Peyer's patch (tissue), 4 donors: ENCODE measurements at regions not wholly inside any gene's neighbourhood (a gene's known extent, or its start where the extent isn't known, plus 50 kb on each side); places are given as distances from the start of the nearest gene placed in this dataset.
"Not testable (repeated sequence)": the region's sequence is repeated elsewhere in the genome, so short reads cannot be mapped to it uniquely, and the experiment has no call there.

Experiments used
- DNase-seq, 3 donors: peaks; one replicate each; pipeline ENCODE4 v3.0.0-alpha.2; 2017 to 2019
- H3K27ac ChIP-seq, 4 donors: fragments of 200-600 bp; sonication (generic); one replicate each; pipeline ENCODE4 v1.5.1; 2016 to 2019
- H3K27me3 ChIP-seq, 2 donors: fragments of 200-600 bp; sonication (generic); one replicate each; pipeline ENCODE4 v1.5.1; 2019
- H3K36me3 ChIP-seq, 3 donors: fragments of 200-600 bp; sonication (generic); one replicate each; pipeline ENCODE4 v1.5.1; 2016 to 2019
- H3K4me1 ChIP-seq, 4 donors: fragments of 200-600 bp; sonication (generic); one replicate each; pipeline ENCODE4 v1.5.1; 2016 to 2019
- H3K4me3 ChIP-seq, 4 donors: fragments of 200-600 bp; sonication (generic); 1 replicate in 3 of 4; 2 replicates in 1 of 4; pipeline ENCODE4 v1.5.1; 2016 to 2019; ENCODE audit warnings: mild to moderate bottlenecking in 1 of 4
- H3K9me3 ChIP-seq, 4 donors: fragments of 200-600 bp; sonication (generic); one replicate each; pipeline ENCODE4 v1.5.1; 2016 to 2019; ENCODE audit warnings: mild to moderate bottlenecking in 1 of 4
- CTCF ChIP-seq, 6 experiments: fragments of 450-650 bp in 4 of 6; fragments of 200-600 bp in 2 of 6; sonication (generic) in 1 of 6; IDR thresholded peaks; one replicate each; pipeline ENCODE4 v1.5.1; 2017 to 2019; ENCODE audit warnings: antibody characterized with exemption in 6 of 6, mild to moderate bottlenecking in 3 of 6, moderate library complexity in 1 of 6
- small RNA-seq, 2 donors: library from RNA; depleted of rRNA; stranded (forward); fragments of <200 nt; gene quantifications; one replicate each; pipeline ENCODE3, GENCODE V24; 2016

GRCh38 chr9:111094433-111094924 is 56.2 kb upstream of the LPAR1 start:
- no peak for DNase-seq
- Histone ChIP-seq H3K27me3 (no peaks in the 10 kb centered on the region), H3K4me1 (no peaks in the 10 kb centered on the region), H3K9me3 (no peaks in the 10 kb centered on the region), H3K27ac (peak overlapping the region in 3 of 4 donors; percentile 12 to 26 (median 21)), H3K36me3 (no peaks in the 10 kb centered on the region), H3K4me3 (no peak overlapping the region)
- no peak for TF ChIP-seq CTCF (IDR thresholded peaks at IDR 0.05)

- not testable (repeated sequence) for H3K36me3 ChIP-seq, DNase-seq, H3K4me3 ChIP-seq, H3K9me3 ChIP-seq, H3K27me3 ChIP-seq, H3K27ac ChIP-seq, H3K4me1 ChIP-seq
Observed at GRCh38 chr9:111092167-111092566, 53.9 kb upstream of the LPAR1 start.

Small RNAs in the stretch of these regions (small RNA-seq; reads per million reads assigned to genes)
- gene MIR7702 (0.12 to 0.25 reads per million in 2 donors), gene RNY4P18 (0 to 0.23 reads per million in 2 donors)
